OCI-LY1 (cell line): ENCODE measurements at regions not wholly inside any gene's neighbourhood (a gene's known extent, or its start where the extent isn't known, plus 50 kb on each side); places are given as distances from the start of the nearest gene placed in this dataset.
"Not testable (repeated sequence)": the region's sequence is repeated elsewhere in the genome, so short reads cannot be mapped to it uniquely, and the experiment has no call there.

ENCODE experiments used
- H2AFZ ChIP-seq: fragments of 200-600 bp; sonication (generic), shearing (Covaris generic); 2 replicates; pipeline ENCODE4 v1.6.0; 2014; ENCODE audit warnings: antibody characterized with exemption, mild to moderate bottlenecking, low read length
- H3F3A ChIP-seq: fragments of 200-600 bp; sonication (generic), shearing (Covaris generic); 2 replicates; pipeline ENCODE4 v1.6.0; 2014; ENCODE audit warnings: mild to moderate bottlenecking, antibody characterized with exemption, low read length, moderate library complexity; ENCODE audit not compliant: insufficient read depth
- H3K27ac ChIP-seq: fragments of 200-600 bp; sonication (generic); 2 replicates; pipeline ENCODE4 v1.5.1; 2014; ENCODE audit warnings: low read length, mixed run types, mild to moderate bottlenecking, low read depth; ENCODE audit not compliant: poor library complexity, severe bottlenecking
- H3K27me3 ChIP-seq: fragments of 200-600 bp; sonication (generic); 2 replicates; pipeline ENCODE4 v1.6.0; 2014; ENCODE audit warnings: antibody characterized with exemption, mild to moderate bottlenecking, low read length, moderate library complexity; ENCODE audit not compliant: insufficient read depth
- H3K36me3 ChIP-seq: fragments of 200-600 bp; sonication (generic); 2 replicates; pipeline ENCODE4 v1.6.1; 2014; ENCODE audit warnings: mild to moderate bottlenecking, antibody characterized with exemption, low read length, moderate library complexity, mixed read lengths; ENCODE audit not compliant: insufficient read depth
- H3K4me1 ChIP-seq: fragments of 200-600 bp; sonication (generic); 2 replicates; pipeline ENCODE4 v1.5.1; 2014; ENCODE audit warnings: mild to moderate bottlenecking, low read length, moderate library complexity; ENCODE audit not compliant: insufficient read depth, severe bottlenecking
- H3K4me2 ChIP-seq: fragments of 200-600 bp; sonication (generic), shearing (Covaris generic); 2 replicates; pipeline ENCODE4 v1.6.1; 2014; ENCODE audit warnings: low read length
- H3K4me3 ChIP-seq: fragments of 200-600 bp; sonication (generic); 2 replicates; pipeline ENCODE4 v1.5.1; 2014; ENCODE audit warnings: low read length, low read depth, mild to moderate bottlenecking, mixed read lengths; ENCODE audit not compliant: poor library complexity, severe bottlenecking
- H3K79me2 ChIP-seq: fragments of 200-600 bp; shearing (Covaris generic); 2 replicates; pipeline ENCODE4 v1.6.1; 2016; ENCODE audit warnings: mixed run types, low read length, mixed read lengths; ENCODE audit not compliant: insufficient read depth
- H3K9ac ChIP-seq: fragments of 200-600 bp; sonication (generic), shearing (Covaris generic); 2 replicates; pipeline ENCODE4 v1.6.1; 2014; ENCODE audit warnings: mild to moderate bottlenecking, low read length, mixed read lengths
- H3K9me2 ChIP-seq: fragments of 200-600 bp; sonication (generic), shearing (Covaris generic); 2 replicates; pipeline ENCODE4 v1.6.1; 2014; ENCODE audit warnings: low read depth, mild to moderate bottlenecking, low read length, mixed read lengths
- H3K9me3 ChIP-seq: fragments of 200-600 bp; shearing (Covaris generic); 2 replicates; pipeline ENCODE4 v1.6.1; 2014; ENCODE audit warnings: low read length, mixed read lengths
- H4K20me1 ChIP-seq: fragments of 200-600 bp; sonication (generic), shearing (Covaris generic); 2 replicates; pipeline ENCODE4 v1.6.0; 2016; ENCODE audit warnings: mild to moderate bottlenecking, low read length; ENCODE audit not compliant: insufficient read depth
- EZH2 ChIP-seq: fragments of 200-600 bp; sonication (generic), shearing (Covaris generic); IDR thresholded peaks from 2 replicates; pipeline ENCODE4 v1.8.0; 2017; ENCODE audit warnings: borderline replicate concordance, mixed run types, mild to moderate bottlenecking, antibody characterized with exemption, low read length, moderate library complexity, mixed read lengths
- TF ChIP-seq, protein P1 (sequence below): fragments of 200-600 bp; sonication (generic), shearing (Covaris generic); IDR thresholded peaks from 2 replicates; pipeline ENCODE4 v1.5.1; 2017; ENCODE audit warnings: mild to moderate bottlenecking, antibody characterized with exemption, low read length, moderate library complexity, mixed read lengths

DNA sequence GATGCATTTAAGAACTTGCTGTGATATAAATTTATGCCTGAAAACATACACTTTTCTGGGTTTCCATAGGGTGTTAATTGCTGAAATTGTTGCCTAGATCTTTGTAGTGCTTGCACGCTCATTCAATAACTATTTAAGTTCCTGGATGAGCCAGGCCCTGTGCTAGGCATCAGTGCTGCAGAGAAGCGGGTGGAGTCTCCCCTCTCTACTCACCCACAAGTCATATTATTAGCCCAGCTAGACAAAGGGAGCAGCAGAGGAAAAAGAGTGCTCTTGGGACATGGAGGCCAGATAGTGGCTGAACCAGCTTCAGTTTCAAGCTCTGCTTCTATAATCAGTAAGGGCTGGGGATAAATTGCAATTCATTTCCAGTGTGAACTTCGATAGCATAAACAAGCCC, 329.1 kb downstream of the TFAP2B start:
- no peaks in the 10 kb centered on the region for H3K9me3 ChIP-seq

DNA sequence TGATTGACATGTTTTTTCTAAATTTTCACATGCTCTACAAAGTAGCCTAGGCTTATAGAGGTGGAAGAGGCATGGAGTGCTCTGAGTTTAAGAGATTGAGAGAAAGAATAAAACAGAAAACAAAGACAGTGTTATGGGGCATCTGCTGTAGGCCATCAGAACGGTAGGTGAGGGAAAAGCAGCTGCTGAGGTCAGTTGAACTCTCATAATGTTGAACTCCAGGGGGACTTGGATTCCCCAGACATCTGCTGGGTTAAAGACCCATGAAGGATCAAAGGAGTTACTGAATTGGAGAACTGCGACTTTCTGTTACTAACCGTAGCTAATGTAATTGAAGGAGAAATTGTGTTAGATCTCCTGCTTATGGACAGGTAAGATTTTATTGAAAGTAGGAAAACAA, 333.9 kb downstream of the TFAP2B start:
- Histone ChIP-seq H3K9me3 (no peaks in the 10 kb centered on the region), H3K9me2 (no peaks in the 10 kb centered on the region), H3K4me3 (no peak overlapping the region), H3K9ac (no peak overlapping the region), H3F3A (no peaks in the 10 kb centered on the region), H3K27me3 (no peaks in the 10 kb centered on the region), H3K79me2 (no peaks in the 10 kb centered on the region), H3K27ac (no peak overlapping the region), H4K20me1 (no peaks in the 10 kb centered on the region), H3K4me2 (no peak overlapping the region), H2AFZ (no peak overlapping the region), H3K36me3 (no peaks in the 10 kb centered on the region), H3K4me1 (no peaks in the 10 kb centered on the region)
- TF ChIP-seq, protein P1, sequence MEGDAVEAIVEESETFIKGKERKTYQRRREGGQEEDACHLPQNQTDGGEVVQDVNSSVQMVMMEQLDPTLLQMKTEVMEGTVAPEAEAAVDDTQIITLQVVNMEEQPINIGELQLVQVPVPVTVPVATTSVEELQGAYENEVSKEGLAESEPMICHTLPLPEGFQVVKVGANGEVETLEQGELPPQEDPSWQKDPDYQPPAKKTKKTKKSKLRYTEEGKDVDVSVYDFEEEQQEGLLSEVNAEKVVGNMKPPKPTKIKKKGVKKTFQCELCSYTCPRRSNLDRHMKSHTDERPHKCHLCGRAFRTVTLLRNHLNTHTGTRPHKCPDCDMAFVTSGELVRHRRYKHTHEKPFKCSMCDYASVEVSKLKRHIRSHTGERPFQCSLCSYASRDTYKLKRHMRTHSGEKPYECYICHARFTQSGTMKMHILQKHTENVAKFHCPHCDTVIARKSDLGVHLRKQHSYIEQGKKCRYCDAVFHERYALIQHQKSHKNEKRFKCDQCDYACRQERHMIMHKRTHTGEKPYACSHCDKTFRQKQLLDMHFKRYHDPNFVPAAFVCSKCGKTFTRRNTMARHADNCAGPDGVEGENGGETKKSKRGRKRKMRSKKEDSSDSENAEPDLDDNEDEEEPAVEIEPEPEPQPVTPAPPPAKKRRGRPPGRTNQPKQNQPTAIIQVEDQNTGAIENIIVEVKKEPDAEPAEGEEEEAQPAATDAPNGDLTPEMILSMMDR: no peak
- TF ChIP-seq EZH2: no peak

More for the DNA sequence above, 329.1 kb downstream of the TFAP2B start:
- TF ChIP-seq, protein P1: no peak
- no peak for TF ChIP-seq EZH2
- H3K4me3 ChIP-seq: no peak overlapping the region
- no peaks in the 10 kb centered on the region for H3K4me1 ChIP-seq
- no peak overlapping the region for H2AFZ ChIP-seq
- no peaks in the 10 kb centered on the region for H3K9me2 ChIP-seq
- no peaks in the 10 kb centered on the region for H3K27me3 ChIP-seq
- no peaks in the 10 kb centered on the region for H4K20me1 ChIP-seq
- no peaks in the 10 kb centered on the region for H3K79me2 ChIP-seq
- no peaks in the 10 kb centered on the region for H3F3A ChIP-seq
- no peaks in the 10 kb centered on the region for H3K36me3 ChIP-seq
- no peak overlapping the region for H3K9ac ChIP-seq
- no peak overlapping the region for H3K27ac ChIP-seq
- no peak overlapping the region for H3K4me2 ChIP-seq

DNA sequence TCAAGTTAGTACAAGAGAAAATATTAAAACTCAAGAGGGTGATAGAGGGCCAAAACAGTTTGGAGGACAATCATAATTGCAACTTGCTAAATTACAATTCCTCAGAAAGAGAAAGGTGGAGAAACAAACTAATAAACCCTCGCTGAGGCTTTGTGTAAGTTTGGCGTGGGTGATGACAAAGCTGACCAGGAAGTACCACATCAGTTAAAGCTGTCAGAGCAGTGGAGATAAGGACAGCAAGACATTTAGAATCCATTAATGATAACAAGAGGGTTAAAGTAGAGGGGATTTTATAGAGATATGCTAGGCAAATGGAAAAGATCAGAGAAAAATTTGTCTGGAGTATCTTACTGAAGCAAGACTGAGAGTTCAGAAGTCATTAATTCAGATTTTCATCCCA, 334.4 kb downstream of the TFAP2B start:
- Histone ChIP-seq H3K9me3 (no peaks in the 10 kb centered on the region), H4K20me1 (no peaks in the 10 kb centered on the region), H3K4me3 (no peak overlapping the region), H3K9me2 (no peaks in the 10 kb centered on the region), H3K4me1 (no peaks in the 10 kb centered on the region), H2AFZ (no peak overlapping the region), H3K36me3 (no peaks in the 10 kb centered on the region), H3K9ac (no peak overlapping the region), H3K27ac (no peak overlapping the region), H3K79me2 (no peaks in the 10 kb centered on the region), H3F3A (no peaks in the 10 kb centered on the region), H3K4me2 (no peak overlapping the region), H3K27me3 (no peaks in the 10 kb centered on the region)
- TF ChIP-seq, protein P1: no peak
- TF ChIP-seq EZH2: no peak

DNA sequence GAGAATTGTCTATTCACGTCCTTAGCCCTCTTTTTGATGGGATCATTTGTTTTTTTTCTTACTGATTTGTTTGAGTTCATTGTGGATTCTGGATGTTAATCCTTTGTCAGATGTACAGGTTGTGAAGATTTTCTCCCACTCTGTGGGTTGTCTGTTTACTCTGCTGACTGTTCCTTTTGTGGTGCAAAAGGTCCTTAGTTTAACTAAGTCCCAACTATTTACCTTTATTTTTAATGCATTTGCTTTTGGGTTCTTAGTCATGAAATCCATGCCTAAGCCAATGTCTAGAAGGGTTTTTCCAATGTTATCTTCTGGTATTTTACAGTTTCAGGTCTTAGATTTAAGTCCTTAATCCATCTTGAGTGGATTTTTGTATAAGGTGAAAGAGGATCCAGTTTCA, 336.3 kb downstream of the TFAP2B start:
- not testable (repeated sequence) for H4K20me1 ChIP-seq, H3K4me1 ChIP-seq, H2AFZ ChIP-seq, H3K9me3 ChIP-seq, H3K36me3 ChIP-seq, H3K27me3 ChIP-seq, H3K9me2 ChIP-seq, H3K4me2 ChIP-seq, H3K79me2 ChIP-seq, H3K27ac ChIP-seq, H3F3A ChIP-seq, H3K9ac ChIP-seq, H3K4me3 ChIP-seq

DNA sequence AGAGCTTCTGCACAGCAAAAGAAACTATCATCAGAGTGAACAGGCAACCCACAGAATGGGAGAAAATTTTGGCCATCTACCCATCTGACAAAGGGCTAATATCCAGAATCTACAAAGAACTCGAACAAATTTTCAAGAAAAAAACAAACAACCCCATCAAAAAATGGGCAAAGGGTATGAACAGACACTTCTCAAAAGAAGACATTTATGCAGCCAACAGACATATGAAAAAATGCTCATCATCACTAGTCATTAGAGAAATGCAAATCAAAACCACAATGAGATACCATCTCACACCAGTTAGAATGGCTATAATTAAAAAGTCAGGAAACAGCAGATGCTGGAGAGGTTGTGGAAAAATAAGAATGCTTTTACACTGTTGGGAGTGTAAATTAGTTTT, 340.6 kb downstream of the TFAP2B start:
- not testable (repeated sequence) for H2AFZ ChIP-seq, H3K36me3 ChIP-seq, H3K4me2 ChIP-seq, H3K9me3 ChIP-seq, H3K9ac ChIP-seq, H3K79me2 ChIP-seq, H3K27me3 ChIP-seq, H4K20me1 ChIP-seq, H3F3A ChIP-seq, H3K4me3 ChIP-seq, H3K27ac ChIP-seq, H3K4me1 ChIP-seq, H3K9me2 ChIP-seq
